CD4-positive, alpha-beta T cell treated with Interleukin-17A for 1 hour (primary cell): ENCODE measurements at regions not wholly inside any gene's neighbourhood (a gene's known extent, or its start where the extent isn't known, plus 50 kb on each side); places are given as distances from the start of the nearest gene placed in this dataset.
"Not testable (repeated sequence)": the region's sequence is repeated elsewhere in the genome, so short reads cannot be mapped to it uniquely, and the experiment has no call there.

ENCODE experiments used
- DNase-seq: peaks from one replicate; pipeline ENCODE4 v3.0.0-alpha.2; 2020

DNA sequence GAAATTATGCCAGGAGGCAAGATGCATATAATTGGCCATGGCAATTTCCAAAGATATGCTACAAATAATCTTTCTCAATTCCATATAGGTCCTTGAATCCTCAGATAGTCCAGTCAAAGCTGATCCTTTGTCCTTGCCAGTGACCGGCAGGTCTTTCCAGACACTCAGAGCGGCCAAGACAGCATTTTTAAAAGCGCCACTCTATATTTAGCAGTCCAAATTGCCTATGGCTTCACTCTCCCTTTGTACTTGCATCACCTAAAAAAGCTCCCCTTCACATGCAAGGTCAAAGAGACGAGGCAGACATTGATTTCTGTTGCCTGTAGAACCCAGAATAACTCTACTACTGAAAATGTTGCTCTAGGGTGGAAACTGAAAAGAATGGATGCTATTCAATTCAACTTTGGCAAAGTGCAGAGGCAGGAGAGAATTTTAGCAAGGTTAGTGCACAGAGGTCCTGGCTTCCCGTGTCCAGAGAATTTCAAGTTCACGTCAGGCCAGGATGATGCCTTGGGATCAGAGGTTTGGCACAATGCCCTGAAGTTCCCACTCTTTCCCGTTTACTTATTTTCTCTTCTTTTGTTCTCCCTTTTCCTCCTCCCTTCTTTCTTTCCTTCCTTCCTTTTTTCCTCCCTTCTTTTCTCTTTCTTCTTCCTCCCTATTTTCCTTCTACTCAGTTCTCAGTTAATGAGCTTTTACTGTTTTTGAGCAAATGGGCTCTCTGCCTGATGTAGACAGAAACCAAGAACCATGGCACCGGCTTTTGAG lies 108.5 kb downstream of the KCNK1 start:
- DNase-seq: no peak

DNA sequence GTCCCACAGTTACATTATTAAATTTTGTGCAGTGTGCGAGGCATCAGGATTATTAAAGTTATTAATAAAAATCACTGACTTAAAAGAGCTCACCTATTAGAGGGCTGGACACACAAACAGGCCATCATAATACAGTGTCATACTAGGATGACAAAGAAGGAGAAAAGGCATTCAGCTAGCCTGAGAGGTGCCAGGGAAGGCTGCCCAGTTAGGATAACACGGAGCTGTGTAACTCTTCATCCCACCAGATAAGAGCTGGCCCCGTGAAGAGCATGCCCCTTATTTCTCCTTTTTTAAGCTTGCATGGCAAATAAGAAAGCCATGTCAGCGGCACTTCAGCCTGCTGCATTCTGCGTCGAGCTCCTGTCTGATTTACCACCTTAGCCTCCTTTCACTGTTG lies 109.5 kb downstream of the KCNK1 start:
- no peak for DNase-seq

DNA sequence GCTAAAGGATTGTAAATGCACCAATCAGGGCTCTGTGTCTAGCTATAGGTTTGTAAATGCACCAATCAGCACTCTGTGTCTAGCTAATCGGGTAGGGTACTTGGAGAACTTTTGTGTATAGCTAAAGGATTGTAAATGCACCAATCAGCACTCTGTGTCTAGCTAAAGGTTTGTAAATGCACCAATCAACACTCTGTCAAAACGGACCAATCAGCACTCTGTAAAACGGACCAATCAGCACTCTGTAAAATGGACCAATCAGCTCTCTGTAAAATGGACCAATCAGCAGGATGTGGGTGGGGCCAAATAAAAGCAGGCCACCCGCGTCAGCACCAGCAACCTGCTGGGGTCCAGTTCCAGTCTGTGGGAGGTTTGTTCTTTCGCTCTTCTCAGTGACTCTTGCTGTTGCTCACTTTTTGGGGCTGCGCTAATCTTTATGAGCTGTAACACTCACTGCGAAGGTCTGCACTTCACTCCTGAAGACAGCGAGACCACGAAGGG lies 110.3 kb downstream of the KCNK1 start:
- not testable (repeated sequence) for DNase-seq

- DNase-seq: no peak
Measured at GRCh38 chr1:233725423-233725822, 111.5 kb downstream of the KCNK1 start.

DNA sequence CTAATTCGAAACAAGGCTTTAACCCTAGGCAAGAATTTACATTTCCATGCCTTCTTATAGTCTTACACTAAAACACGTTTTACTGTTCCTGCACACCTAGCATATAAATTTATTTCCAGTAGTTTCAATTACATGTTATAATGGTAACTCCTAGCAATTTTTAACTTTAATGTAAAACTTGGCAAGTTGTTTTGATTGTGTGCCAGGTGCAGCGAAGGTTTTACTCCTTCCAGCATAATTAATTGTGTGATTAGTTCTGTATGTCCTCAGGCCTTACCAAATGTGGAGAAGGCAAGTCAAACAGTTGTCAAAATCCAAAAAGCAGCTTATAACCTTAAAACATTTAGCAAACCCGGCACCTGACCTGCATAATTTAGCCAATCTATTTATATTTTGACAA lies 114.8 kb downstream of the KCNK1 start:
- no peak for DNase-seq

DNA sequence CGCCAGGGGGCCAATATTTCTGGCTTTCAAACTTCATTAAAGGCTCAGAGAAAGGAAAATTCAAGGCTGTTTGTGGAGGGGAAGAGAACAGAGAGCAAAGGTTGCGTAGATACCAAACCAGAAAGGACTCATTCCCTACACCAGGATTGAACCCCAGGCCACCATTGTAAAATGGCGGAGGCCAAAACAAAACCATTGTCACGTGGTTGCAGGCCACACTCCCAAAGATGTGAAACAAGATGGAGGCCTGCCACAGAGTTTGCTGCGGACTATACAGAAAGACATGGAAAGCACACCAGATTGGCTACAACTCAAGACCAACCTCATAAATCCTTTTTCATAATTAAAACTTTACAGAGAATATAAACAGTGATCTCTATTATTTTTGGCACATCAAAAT lies 116.5 kb downstream of the KCNK1 start:
- DNase-seq: no peak

DNA sequence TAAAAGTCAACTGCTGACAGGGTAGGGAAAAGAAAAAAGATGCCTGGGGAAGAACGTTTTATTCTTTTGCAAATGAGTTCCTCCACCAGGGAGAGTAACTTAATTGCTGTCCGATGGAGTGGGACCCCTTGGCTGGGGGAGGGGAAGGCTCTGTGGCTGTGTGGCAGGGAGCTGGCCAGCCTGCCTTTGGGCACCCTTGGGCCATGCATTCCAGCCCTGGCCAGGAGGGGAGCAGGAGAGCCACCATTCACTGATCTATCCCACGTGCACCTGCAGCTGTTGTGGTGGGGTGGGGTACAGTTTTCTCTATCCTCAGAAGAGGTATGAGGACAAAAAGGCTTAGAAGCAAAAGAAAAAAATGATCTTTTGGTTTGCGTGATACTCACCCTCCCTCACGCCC lies 116.9 kb downstream of the KCNK1 start:
- no peak for DNase-seq

DNA sequence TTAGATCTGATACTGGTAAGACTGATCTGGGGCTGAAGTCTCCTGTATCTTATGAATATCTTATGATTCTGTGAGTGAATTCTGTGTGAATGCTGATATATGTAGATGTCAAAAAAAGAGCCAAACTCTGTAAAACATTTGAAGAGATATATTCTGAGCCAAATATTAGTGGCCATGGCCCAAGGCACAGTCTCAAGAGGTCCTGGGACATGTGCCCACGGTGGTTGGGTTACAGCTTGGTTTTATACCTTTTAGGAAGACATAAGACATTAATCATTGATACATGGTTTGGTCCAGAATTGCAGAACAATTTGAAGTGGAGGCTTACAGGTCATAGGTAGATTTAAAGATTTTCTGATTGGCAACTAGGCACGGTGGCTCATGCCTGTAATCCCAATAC lies 118.3 kb downstream of the KCNK1 start:
- no peak for DNase-seq

DNA sequence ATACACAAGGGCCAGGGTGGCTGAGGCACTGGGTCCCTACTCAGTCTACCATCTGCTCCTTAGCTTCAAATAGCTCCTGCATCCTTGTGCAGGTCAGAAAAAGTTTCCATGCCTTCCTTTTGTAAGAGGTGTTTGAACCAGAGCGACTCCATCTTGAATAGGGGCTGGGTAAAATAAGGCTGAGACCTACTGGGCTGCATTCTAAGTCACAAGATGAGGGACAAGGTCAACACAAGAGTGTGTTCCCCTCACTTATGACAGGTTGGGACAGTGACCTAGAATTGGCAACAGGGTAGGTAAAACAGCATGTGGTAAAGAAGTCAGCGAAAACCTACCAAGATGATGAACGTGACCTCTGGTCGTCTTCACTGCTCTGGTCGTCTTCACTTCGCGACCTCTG lies 120.5 kb downstream of the KCNK1 start:
- no peak for DNase-seq

DNA sequence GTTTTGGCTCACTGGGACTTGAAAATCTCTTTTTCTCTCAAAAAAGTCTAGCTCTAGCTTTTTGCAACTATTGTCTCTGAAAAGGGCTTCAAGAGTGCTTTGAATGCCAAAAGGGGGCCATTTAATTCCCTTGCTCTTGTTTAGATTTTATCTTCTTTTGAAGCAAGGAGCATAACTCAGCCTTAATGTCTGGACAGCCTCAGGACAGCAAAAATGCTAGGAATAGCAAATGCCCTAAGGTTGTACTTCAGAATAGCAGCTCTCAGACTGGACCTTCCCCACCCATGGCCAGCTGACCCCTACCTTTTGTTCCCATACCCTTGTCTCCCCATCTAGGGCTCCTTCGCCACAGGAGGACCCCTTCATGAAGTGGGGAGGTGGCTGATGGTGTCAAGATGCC lies 121.4 kb downstream of the KCNK1 start:
- no peak for DNase-seq

DNA sequence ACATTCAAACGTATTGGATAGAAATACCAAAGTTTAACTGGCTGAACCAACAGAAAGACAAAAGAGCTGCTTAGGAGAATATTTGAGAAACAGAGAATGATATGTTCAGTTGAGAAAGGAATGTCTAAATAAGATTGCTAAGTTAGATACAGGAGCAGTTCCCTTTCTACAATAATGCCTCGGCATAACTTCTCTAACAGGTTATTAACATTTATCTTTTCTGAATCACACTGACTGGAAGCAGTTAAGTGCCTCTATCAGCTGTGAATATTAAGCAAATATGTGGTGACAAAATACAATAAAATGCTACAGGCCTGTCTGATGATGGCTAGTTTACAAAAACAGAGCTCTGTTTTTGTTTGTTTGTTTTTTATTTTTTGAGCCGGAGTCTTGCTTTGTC lies 121.9 kb downstream of the KCNK1 start:
- no peak for DNase-seq

GRCh38 chr1:233737341-233737740 lies 123.4 kb downstream of the KCNK1 start:
- DNase-seq: no peak

GRCh38 chr1:233738396-233738795 lies 124.5 kb downstream of the KCNK1 start:
- DNase-seq: no peak

GRCh38 chr1:233738850-233739249 lies 124.9 kb downstream of the KCNK1 start:
- DNase-seq: no peak

- no peak for DNase-seq
Measured at GRCh38 chr1:233744779-233745513, 131.0 kb downstream of the KCNK1 start.

DNA sequence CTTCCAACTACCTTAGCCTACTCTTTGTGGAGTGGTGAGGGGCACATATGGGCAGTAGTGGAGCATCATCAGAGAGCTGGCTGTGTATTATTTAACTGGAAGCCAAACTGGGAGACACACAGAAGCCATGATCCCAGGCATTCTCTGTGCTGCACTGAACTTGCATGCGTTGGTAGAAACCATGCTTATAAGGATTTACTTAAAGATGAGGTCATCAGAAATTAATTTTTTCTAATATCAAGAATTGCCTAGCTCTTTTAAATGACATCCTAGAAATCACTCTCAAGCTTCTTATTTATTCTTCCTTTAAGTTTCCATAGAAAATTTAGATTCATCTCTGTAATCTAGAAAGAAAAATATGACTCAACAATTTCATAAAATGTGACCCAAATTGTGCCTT lies 136.2 kb downstream of the KCNK1 start:
- DNase-seq: no peak

DNA sequence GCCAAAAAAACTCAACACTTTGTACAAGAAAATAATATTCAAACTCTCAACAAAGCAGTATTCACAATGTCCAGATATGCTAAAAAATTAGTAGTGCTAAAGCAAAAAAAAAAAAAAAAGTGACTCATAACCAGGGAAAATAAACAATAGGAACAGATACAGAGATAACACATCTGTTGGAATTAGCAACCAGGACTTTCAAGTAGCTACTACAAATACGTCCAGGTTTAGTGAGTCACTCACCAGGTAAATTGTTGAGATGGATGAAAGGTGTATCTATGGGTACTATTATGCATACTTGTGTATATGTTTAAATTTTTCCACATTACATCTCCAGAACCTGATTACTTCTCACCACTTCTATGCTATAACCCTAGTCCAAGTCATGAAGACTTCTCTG lies 144.8 kb upstream of the SLC35F3 start:
- no peak for DNase-seq

DNA sequence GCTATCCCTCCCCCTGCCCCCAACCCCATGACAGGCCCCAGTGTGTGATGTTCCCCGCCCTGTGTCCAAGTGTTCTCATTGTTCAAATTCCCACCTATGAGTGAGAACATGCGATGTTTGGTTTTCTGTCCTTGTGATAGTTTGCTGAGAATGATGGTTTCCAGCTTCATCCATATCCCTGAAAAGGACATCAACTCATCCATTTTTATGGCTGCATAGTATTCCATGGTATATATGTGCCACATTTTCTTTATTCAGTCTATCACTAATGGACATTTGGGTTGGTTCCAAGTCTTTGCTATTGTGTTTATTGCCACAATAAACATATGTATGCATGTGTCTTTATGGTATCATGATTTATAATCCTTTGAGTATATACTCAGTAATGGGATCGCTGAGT lies 140.2 kb upstream of the SLC35F3 start:
- not testable (repeated sequence) for DNase-seq

GRCh38 chr1:233777566-233777965 lies 126.9 kb upstream of the SLC35F3 start:
- DNase-seq: no peak

GRCh38 chr1:233780049-233780448 lies 124.4 kb upstream of the SLC35F3 start:
- no peak for DNase-seq

DNA sequence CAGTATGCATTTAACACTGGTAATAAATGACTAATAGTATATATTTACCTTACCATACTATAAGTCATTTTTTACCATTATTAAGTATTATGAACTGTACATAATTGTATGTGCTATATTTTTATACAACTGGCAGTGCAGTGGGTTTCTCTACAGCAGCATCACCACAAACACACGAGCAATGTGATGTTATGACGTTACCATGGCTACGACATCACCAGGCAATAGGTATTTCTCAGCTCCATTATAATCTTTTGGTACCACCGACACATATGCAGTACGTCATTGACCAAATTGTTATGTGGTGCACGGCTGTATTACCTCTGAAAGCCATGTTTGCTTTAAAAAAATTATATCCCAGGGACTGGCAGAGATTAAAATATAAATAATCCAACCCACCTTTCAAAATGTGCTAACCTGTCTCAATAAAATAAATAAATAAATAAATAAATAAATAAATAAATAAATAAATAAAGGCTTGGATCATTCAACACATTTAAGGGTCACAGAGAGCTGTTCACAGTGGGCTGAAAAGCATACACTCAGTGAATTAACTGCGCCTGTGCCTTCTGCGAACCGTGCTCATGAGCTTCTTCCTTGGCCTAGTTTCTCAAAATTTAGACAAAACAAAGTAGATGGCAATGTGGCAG lies 121.4 kb upstream of the SLC35F3 start:
- DNase-seq: no peak

GRCh38 chr1:233787599-233787998 lies 116.9 kb upstream of the SLC35F3 start:
- no peak for DNase-seq

GRCh38 chr1:233788687-233789086 lies 115.8 kb upstream of the SLC35F3 start:
- DNase-seq: no peak

DNA sequence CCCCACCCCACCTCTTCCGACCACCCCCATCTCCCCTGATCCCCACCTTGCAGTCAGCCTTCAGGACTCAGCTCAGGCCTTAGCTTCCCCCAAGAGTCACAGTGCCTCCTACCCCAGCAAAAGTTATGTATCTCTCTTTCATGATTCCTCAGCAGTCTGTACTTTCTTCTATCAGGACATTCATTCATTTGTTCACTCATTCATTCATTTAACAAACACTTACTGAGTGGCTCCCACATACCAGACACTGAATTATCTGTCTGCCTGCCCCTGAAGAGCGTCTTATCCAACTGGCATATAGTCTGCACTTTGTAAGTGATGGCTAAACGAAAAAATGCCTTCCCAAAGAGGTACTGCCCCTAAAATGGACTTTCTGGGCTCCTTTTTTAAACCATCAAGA lies 114.4 kb upstream of the SLC35F3 start:
- no peak for DNase-seq
